GM18507 (cell line): ENCODE measurements at regions not wholly inside any gene's neighbourhood (a gene's known extent, or its start where the extent isn't known, plus 50 kb on each side); places are given as distances from the start of the nearest gene placed in this dataset.

Source experiments
- DNase-seq: peaks from one replicate; pipeline ENCODE4 v3.0.0; 2011; ENCODE audit warnings: low read depth; ENCODE audit not compliant: insufficient read length; ENCODE audit errors: extremely low spot score
- FAIRE-seq: peaks from 2 replicates; lab custom pipeline; 2011; peaks lifted over from hg19 to GRCh38; lab: Jason Lieb, UNC

DNA sequence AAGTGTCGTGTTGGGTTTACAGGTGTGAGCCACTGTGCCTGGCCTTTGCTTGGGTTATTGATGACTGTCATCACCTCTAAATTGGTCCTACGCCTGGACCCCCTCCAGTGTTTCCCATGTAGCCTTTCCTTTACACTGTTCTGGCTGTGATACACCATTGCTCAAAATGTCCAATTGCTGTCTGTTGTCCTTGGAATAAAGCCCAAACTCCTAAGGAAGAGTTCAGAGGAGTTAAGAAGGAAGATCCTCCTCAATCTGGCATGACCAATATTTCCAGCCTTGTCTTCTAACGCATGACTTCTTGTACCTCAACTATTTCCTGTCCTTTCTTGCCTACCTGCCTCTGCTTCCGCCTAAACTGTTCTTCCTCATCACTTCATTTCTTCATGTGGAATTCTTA is 113.1 kb downstream of the POLR2M start:
- FAIRE-seq (no peak), DNase-seq (no peak)

DNA sequence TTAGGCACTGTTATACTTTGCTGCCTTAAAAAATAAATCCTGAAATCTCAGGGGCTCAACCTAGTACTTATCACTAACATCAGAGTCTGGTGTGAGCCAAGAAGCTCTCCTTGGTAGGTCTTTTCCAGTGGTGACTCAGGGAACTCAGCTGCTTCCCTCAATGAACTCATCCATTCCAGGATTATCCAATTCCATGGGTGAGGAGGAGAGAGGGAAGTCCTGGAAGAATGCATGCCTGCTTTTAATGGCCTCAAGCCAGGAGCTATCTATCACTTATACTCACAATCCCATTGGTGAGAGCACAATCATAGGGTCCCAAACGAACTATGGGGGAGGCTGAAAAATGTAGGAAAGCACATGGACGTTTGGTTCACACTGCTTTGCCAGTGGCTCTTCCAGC is 113.6 kb downstream of the POLR2M start:
- FAIRE-seq (no peak), DNase-seq (no peak)

DNA sequence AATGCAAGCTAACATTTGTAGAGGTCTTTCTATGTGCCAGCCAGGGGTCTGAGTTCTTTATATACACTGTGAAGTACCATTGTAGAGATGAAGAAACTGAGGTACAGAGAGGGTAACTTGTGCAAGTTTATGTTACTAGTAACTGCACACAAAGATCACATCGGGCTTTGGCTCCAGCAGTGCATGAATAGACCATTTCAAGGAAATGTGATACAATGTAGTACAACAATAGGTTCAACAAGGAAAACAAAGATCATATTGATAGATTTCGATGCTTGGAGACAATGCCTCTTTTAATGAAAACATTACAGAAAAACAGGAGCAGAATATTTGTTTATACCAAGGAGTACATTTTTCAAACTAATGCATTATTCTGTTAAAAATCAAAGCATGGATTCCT is 115.3 kb downstream of the POLR2M start:
- no peak for DNase-seq
- FAIRE-seq: no peak

DNA sequence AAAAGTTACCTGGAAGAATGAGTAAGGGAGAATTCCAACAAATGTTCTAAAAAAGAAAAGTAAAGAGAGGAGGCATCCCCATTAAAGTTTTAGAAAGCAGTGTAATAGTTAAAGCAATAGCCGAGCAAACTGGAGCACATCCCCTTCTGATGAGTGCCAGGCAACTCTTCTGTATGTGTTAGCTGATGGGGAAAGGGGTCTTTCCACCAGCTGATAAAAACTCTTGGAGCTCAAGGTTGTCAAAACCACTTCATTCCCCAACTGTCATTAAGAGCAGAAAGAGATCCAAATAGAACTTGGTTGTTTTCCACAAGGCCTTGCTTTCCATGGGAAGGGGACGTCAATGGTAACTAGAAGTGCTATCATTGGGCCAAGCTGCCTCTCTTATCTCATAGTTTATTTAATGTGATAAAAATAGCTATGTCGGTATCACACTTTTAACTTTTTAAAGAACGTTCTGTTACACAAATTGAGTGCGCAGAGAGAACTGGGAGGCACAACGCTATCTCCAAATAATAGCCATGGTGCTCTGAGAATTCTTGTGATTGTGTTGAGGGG is 116.9 kb downstream of the POLR2M start:
- no peak for DNase-seq
- FAIRE-seq: no peak

DNA sequence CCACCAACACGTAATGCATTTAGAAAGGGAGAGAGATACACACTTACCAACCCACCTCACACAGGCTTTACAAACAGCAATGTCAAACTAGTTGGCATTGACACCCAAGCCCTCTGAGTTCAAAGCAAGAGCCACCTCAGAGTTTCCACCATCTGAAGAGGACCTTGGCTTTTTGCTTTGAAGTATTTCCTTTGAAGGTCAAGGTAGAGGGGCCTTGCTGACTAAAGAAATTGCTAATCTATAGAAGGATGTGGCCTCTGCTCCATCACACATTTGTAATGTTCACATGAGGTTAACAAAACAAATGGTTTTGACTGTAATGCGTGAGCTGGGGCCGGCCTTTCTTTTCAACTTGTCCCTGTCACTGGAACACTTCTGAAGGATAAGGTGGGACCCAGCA is 117.7 kb downstream of the POLR2M start:
- FAIRE-seq: no peak

DNA sequence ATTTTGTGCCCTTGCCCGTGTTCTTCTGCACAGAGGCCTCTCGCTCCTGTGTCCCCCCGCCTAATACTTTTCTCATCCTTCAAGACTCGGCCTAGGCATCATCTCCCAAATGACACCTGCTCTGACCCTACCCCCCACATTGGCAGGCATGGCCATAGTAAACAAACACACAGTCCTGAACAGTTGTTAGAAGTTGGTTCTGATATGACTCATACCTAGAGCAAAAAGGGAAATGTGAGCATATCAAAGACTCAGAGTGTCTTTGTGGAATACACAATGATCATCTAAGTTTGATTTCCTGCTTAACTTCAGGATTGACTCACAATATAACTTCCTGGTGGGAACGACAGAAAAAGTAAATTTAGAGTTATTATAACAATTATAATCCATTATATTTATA is 120.5 kb downstream of the POLR2M start:
- FAIRE-seq: no peak
- no peak for DNase-seq

More for the DNA sequence above, 117.7 kb downstream of the POLR2M start:
- DNase-seq: no peak

DNA sequence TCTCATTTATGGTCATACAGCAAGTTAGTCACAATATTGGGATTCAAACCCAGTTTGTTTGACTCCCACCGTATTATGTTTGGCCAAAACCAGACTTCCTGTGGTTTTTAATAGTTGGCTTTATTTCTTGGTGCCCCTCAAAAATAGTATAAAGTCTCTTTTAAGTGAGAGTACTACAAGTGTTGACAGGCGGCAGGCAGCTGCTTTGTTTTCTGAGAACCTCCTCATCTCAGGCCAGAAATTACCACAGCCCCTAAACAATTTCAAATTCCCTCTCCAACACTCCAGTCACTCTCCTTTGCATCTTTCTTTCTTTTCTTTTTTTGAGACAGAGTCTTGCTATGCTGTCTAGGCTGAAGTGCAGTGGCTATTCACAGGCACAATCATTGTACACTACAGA is 121.5 kb downstream of the POLR2M start:
- DNase-seq (no peak), FAIRE-seq (no peak)

DNA sequence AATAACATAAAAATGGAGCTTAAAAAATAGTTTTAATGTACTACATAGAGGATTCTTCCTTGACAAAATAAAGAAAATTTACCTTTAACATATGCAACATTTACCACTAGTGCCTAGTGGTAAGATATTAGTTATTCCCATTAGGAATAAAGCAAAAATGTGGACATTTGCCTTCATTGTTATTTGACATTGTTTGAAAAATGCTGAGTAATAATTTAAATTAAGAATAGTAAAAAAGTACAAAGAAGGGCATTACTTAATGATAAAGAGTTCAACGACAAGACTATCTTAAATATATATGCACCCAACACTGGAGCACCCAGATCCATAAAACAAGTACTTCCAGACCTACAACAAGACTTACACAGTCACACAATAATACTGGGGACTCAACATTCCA is 125.7 kb downstream of the POLR2M start:
- FAIRE-seq (no peak), DNase-seq (no peak)

DNA sequence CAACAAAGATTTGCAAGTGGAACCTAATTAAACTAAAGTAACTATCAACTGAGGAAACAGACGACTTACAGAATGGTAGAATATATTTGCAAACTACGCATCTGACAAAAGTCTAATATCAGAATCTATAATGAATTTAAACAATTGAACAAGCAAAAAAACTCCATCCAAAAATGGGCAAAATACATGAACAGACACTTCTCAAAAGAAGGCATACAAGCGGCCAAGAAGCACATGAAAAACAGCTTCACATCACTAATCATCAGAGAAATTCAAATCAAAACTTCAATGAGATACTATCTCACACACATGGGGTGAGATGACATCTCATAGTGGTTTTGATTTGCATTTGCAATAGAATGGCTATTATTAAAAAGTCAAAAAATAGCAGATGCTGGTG is 128.6 kb downstream of the POLR2M start:
- FAIRE-seq (no peak), DNase-seq (no peak)

DNA sequence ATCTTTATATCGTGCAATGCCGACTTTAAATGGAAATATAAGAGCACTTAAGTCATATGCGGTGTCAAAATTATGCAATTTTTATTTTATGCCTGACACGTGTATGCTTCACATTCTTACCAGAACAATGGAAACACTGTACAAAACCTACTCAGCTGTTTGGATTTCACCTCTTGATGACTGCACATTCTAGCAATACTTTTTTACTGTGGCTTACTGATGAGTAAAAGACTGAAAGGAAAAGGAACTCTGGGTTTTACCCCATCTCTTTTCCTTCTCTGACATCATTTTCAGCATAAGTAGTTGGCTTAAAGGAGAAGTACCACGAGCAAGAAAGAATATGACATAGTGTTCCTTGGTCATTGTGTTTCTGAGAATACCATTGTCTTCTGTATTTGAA is 142.8 kb downstream of the POLR2M start:
- DNase-seq (no peak), FAIRE-seq (peak; percentile 36)

DNA sequence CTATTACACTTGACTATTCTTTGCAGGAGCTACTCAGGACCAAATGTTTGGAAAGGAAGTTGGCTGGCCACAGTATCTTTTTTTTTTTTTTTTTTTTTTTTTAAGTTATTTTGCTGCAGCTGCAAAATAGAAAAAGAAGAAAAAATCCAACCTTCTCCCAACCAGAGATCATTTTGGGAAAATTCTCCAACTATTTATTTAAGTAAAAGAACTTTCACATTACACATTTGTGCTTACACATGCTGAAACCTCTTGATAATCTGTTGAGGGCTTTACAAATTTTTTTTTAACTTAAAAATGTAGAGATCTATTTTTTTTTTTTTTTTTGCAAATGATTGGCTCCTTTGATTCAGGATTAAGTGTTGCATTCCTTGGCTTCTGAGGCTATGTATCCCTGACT is 148.0 kb downstream of the POLR2M start:
- DNase-seq (no peak), FAIRE-seq (no peak)

DNA sequence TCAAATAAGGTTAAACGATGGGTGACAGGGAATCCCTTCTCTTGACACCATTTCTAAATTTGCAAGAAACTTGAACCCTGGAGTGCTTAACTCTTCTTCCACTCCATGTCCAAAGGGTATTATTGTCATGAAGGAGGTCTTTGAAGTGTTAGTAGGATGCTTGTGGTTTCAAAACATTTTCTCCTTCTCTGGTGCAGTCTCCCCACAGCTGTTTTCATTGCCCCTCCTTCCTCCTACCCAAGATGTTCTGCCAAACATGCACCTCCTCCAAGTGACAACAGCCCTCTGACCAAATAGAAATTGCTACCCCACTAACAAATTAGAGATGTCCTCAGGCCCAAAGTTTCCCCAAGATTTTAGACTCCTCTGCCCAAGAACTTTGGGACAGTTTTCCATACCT is 151.4 kb downstream of the POLR2M start:
- FAIRE-seq: no peak
- no peak for DNase-seq

DNA sequence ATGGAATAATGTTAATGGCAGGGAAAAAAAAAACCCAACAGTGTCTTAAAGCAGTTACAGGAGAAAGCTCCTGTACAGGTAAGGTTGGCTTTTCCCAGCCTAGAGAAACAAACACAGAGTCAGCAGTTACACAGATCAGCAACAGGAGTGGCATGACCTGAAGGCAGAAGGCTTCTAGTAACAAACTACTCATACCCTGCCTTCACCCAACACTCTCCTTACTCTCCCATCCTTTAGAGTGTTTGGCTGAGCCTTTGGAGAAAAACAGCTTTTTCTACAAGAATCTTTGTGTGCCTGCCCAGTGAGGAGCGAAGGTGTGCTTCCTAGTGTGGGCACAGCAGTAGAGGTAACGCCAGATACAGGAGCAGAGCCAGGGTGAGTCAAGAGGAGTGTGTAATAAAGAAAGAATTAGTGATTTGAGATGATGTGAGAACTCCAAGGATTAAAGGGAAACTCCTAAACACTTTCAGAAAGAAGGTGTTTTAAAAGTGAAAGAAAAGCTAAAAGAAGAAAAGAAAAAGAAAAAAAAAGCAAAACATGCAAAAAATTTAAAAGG is 152.7 kb downstream of the POLR2M start:
- no peak for DNase-seq
- FAIRE-seq: no peak

DNA sequence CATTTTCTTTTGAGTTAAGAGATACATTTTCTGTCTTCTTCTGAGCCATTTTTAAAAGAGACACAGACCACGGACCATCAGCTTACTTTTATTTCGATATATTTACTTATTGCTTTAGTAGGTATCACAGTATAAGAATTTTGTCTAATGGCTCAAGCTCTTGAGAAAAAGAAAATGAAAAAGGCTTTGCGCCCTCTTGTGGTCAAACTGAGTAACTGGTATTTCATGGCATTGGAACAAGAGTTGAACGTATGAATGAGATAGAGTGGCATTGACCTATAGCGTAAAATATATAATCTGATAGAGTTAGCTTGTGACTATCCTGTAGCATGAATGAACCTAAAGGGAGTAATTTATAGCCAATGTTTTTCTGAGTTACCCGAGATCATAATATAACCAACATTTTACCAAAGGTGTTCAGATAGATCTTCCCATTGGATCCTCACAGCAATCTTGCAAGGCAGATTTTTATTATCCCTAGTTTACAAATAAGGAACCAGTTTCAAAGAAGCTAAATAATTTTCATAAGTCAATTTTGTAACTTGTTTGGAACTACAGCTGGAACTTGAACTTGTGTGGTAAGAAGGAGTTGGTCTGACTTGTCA is 154.6 kb downstream of the POLR2M start:
- FAIRE-seq (peak; percentile 82), DNase-seq (no peak)

DNA sequence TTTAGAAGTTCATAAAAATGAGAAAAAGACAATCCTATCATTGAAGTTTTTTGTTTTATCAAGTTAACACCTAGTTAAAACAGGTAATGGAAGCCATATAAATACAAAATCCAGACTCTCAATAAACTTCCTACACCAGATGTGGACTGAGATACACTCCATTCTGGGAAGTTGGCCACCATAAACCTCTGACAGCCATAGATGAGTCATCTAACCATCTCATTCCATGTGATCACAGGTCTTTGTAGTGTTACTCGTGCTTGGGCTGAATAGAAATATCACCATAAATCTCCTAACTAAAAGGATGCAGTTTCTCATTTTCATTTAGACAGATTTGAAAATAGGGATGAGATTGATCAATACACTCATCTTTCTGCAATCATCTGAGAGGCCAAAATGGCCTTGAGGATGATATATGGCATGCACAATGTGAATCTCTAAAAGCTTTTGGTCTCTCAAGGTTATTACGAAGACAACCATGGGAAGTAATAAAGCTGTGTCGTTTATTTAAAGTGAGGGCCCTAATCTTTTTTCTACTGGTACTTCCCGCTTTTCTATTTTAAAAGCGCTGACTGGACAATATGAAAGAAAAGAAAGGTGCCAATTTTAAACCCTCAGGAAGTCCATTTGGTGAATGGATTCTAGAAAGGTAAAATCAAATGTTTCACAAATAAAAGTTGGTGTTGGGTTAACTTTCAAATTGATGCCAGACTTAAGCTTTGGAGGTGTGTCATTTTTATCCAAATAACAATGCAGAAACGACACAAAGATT is 155.5 kb downstream of the POLR2M start:
- DNase-seq: no peak
- no peak for FAIRE-seq

DNA sequence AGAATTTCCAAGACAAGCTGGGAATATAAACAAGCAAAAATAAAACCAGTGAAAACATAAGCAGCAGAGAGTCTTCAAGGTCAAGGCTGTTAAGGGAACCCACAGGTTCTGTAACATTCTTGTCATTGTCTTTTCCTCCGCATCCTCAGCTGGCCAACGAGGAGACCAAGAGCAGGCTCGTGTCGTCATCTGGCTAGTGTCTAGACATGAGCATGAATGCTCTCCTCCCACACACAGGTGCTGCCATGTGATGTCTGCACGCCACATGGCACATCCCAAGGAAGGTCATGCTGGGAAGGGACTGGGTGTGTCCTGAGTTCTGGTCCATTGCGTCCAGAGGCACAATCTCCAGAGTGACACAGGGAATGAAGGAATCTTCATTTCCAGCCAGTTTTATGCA is 156.2 kb downstream of the POLR2M start:
- no peak for FAIRE-seq

DNA sequence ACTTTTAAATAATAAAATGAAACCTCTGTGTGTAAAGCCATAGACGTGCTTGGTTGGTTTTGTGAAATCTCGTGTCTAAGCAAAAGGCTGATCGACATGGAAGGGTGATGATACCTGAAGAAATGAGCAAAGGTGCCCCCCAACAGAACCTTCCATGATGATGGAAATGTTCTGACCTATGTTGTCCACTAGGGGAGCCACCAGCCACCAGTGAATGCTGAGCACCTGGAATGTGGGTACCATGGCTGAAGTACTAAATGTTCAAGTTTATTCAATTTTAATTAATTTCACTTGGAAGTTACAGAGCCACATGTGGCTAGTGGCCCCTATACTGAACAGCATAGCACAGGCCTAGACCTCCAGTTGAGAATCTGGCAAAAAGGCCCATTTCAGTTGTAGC is 158.8 kb downstream of the POLR2M start:
- FAIRE-seq (no peak), DNase-seq (no peak)

More for the DNA sequence above, 156.2 kb downstream of the POLR2M start:
- DNase-seq: no peak

DNA sequence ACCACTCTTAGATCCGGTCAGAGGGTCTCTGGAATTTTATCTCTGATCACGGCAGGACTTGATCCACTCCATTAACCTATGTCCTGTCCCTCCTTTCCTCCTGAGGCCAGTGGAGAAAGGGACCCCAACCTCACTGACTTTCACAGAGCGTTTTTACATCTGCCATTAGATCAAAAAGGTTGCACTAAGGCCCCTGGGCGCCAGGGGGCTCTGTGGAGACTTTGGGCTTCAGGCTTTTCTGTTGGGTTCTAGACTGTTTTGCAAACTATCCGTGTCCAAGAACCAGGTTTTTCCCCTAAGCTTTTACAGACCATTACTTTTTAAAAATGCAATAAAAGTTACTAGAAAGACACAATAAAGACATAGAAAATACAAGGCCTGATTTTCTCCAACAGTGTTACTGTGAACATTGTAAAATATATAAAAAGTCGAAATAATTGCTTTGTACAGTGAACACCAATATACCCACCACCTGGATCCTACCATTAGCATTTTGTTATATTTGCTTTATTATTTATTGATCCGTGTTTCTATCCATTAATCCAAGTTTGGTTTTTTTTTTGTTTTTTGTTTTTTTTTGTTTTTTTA is 159.7 kb downstream of the POLR2M start:
- no peak for DNase-seq
- FAIRE-seq: peak; percentile 67

DNA sequence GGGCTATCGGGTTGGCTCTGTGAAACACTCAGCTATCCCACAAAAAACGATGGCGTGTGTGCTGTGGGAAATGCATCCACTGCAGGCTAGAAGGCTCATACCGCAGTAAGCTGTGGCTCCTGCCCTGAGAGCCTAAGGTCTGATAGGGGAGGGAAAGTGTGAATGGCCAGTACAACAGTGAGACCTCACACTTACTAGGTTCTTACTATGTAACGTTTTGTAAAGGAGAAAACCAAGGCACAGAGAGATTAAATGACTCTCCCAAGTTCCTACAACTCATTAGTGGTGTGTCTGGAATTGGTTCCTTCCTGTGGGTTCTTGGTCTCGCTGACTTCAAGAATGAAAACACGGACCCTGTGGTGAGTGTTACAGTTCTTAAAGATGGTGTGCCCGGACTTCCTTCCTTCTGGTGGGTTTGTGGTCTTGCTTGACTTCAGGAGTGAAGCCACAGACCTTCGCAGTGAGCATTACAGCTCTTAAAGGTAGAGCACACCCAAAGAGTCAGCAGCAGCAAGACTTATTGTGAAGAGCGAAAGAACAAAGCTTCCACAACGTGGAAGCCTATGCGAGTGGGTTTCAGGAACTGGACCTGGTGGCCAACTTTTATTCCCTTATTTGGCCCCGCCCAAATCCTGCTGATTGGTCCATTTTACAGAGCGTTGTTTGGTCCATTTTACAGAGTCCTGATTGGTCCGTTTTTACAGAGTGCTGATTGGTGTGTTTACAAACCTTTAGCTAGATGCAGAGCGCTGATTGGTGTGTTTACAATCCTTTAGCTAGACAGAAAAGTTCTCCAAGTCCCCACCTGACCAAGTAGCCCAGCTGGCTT is 161.7 kb downstream of the POLR2M start:
- FAIRE-seq (no peak), DNase-seq (no peak)

DNA sequence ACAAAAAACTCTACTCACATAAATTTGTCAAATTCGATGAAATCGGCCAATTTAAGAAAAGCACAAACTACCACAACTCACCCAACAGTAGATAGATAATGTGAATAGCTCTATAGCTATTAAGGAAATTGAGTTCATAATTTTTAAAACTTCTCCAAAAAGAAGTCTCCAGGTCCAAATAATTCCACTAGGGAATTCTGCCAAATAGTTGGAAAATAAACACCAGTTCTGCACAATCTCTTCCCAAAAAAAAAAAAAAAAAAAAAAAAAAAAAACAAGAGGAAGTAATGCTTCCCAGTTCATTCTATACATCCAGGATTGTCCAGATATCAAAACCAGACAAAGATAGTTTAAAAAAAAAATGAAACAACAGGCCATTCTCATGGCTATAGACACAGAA is 164.2 kb downstream of the POLR2M start:
- FAIRE-seq (no peak), DNase-seq (no peak)
